ENCODE measurements at regions not wholly inside any gene's neighbourhood (a gene's known extent, or its start where the extent isn't known, plus 50 kb on each side); places are given as distances from the start of the nearest gene placed in this dataset.
"Not testable (repeated sequence)": the region's sequence is repeated elsewhere in the genome, so short reads cannot be mapped to it uniquely, and the experiment has no call there.

DNA sequence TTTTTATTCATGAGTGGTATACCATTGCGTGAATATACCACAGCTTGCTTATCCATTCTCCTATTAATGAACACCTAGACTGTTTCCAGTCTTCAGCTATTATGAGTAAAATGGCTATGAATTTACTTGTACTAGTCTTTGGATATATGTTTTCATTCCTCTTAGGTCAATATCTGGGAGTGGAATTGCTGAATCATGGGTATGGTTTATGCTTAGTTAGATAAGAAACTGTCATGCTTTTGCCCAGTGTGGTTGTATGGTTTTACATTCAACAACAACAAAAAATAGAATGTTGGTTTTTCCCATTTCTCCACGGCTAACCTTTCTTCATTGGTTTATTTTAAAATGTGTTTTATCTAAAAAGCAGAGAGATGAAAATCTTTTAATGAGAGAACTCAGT, 308.3 kb downstream of the PHF14 start:
- no peak for ATAC-seq
- TF ChIP-seq ZNF70 (CRISPR knock-in tag; IDR thresholded peaks at IDR 0.05) (no peak), ZFP30 (CRISPR knock-in tag; IDR thresholded peaks at IDR 0.05) (no peak), SNAI2 (CRISPR knock-in tag; IDR thresholded peaks at IDR 0.05) (no peak), OSR1 (CRISPR knock-in tag; IDR thresholded peaks at IDR 0.05) (no peak)

DNA sequence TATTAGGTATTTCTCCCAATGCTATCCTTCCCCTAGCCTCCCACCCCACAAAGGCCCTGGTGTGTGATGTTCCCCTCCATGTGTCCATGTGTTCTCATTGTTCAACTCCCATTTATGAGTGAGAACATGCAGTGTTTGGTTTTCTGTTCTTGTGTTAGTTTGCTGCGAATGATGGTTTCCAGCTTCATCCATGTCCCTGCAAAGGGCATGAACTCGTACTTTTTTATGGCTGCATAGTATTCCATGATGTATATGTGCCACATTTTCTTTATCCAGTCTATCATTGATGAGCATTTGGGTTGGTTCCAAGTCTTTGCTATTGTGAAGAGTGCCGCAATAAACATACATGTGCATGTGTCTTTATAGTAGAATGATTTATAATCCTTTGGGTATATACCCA, 309.9 kb downstream of the PHF14 start:
- not testable (repeated sequence) for ATAC-seq

DNA sequence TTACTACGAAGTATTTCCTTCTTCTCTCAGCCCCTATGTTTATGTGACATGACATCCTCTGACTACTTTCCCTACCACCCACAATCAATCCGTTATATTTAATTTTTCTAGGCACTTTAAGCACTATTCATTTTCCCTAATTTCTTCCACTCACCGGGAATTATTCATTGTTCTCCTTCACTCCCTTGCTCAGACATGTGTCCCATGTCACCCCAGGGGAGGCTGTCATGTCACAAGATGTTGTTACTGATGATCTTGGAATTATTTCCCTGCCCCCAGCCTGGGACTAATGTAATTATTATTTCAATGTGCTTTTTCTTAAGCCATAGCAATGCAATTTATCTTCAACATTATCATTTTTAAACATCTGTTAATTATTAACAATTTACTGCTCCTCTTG, 317.2 kb downstream of the PHF14 start:
- ATAC-seq: no peak
- no peak for TF ChIP-seq ZC3H10 (CRISPR knock-in tag; IDR thresholded peaks at IDR 0.05)
- no peak for TF ChIP-seq BACH2 (CRISPR knock-in tag; IDR thresholded peaks at IDR 0.05; ENCODE audit: borderline replicate concordance)
- no peak for TF ChIP-seq SNAI2 (CRISPR knock-in tag; IDR thresholded peaks at IDR 0.05)
- no peak for TF ChIP-seq TOX (CRISPR knock-in tag; IDR thresholded peaks at IDR 0.05; ENCODE audit: borderline replicate concordance)

DNA sequence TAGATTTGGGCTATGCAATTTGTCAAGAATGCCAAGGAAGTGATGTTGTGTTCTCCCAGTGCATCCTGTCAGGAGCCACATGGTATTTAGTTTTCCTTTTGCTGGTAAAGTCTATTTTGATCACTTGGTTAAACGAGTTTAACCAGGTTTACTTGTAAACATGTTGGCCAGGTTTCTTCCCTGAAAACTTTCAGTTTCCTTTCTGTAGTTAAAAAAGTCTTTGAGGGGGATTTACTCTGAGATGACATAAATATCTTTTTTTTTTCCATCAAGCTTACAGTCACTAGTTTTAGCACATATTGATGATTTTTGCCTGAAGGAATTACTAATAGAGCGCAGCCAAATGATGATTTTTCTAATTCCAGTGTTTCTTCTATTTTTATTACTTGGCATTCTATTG, 320.5 kb downstream of the PHF14 start:
- TF ChIP-seq, protein P1, sequence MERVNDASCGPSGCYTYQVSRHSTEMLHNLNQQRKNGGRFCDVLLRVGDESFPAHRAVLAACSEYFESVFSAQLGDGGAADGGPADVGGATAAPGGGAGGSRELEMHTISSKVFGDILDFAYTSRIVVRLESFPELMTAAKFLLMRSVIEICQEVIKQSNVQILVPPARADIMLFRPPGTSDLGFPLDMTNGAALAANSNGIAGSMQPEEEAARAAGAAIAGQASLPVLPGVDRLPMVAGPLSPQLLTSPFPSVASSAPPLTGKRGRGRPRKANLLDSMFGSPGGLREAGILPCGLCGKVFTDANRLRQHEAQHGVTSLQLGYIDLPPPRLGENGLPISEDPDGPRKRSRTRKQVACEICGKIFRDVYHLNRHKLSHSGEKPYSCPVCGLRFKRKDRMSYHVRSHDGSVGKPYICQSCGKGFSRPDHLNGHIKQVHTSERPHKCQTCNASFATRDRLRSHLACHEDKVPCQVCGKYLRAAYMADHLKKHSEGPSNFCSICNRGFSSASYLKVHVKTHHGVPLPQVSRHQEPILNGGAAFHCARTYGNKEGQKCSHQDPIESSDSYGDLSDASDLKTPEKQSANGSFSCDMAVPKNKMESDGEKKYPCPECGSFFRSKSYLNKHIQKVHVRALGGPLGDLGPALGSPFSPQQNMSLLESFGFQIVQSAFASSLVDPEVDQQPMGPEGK (CRISPR knock-in tag; IDR thresholded peaks at IDR 0.05; ENCODE audit: borderline replicate concordance): no peak
- TF ChIP-seq BACH2 (CRISPR knock-in tag; IDR thresholded peaks at IDR 0.05; ENCODE audit: borderline replicate concordance): no peak
- TF ChIP-seq TCF4 (CRISPR knock-in tag; IDR thresholded peaks at IDR 0.05; ENCODE audit: borderline replicate concordance): no peak
- no peak for TF ChIP-seq ISL1 (CRISPR knock-in tag; IDR thresholded peaks at IDR 0.05)
- TF ChIP-seq SNAI2 (CRISPR knock-in tag; IDR thresholded peaks at IDR 0.05): no peak
- TF ChIP-seq ESRRG (CRISPR knock-in tag; IDR thresholded peaks at IDR 0.05): no peak
- TF ChIP-seq, protein P2, sequence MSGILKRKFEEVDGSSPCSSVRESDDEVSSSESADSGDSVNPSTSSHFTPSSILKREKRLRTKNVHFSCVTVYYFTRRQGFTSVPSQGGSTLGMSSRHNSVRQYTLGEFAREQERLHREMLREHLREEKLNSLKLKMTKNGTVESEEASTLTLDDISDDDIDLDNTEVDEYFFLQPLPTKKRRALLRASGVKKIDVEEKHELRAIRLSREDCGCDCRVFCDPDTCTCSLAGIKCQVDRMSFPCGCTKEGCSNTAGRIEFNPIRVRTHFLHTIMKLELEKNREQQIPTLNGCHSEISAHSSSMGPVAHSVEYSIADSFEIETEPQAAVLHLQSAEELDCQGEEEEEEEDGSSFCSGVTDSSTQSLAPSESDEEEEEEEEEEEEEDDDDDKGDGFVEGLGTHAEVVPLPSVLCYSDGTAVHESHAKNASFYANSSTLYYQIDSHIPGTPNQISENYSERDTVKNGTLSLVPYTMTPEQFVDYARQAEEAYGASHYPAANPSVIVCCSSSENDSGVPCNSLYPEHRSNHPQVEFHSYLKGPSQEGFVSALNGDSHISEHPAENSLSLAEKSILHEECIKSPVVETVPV (CRISPR knock-in tag; IDR thresholded peaks at IDR 0.05): no peak
- TF ChIP-seq PPARA (CRISPR knock-in tag; IDR thresholded peaks at IDR 0.05; ENCODE audit: borderline replicate concordance): no peak
- TF ChIP-seq ZFP30 (CRISPR knock-in tag; IDR thresholded peaks at IDR 0.05): no peak
- no peak for ATAC-seq

DNA sequence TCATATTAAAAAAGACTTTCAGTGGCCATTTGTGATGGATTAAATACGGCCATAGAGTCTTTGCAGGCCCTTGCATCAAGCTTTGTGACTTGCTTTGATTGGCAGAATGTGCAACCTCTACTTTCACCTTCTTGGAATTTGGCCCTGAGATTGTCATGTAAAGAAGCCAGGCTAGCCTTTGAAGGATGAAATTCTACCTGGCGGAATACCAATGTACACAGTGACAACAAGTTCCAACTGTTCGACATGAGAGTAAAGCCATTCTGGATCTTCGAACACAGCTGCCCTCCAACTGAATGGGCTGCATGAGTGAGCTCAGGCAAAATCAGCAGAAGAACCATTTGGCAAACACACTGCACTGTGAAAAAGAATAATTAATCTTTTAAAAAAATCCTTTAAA, 321.3 kb downstream of the PHF14 start:
- TF ChIP-seq TOX (CRISPR knock-in tag; IDR thresholded peaks at IDR 0.05; ENCODE audit: borderline replicate concordance) (no peak), ZNF8 (CRISPR knock-in tag; IDR thresholded peaks at IDR 0.05) (no peak), ZNF565 (CRISPR knock-in tag; conservative IDR thresholded peaks at IDR 0.05; ENCODE audit: low read depth) (no peak), ZNF70 (CRISPR knock-in tag; IDR thresholded peaks at IDR 0.05) (no peak), PPARA (CRISPR knock-in tag; IDR thresholded peaks at IDR 0.05; ENCODE audit: borderline replicate concordance) (no peak), SNAI2 (CRISPR knock-in tag; IDR thresholded peaks at IDR 0.05) (no peak), ESRRG (CRISPR knock-in tag; IDR thresholded peaks at IDR 0.05) (no peak), ZFP30 (CRISPR knock-in tag; IDR thresholded peaks at IDR 0.05) (no peak)
- TF ChIP-seq, protein P2 (CRISPR knock-in tag; IDR thresholded peaks at IDR 0.05): no peak
- TF ChIP-seq, protein P1 (CRISPR knock-in tag; IDR thresholded peaks at IDR 0.05; ENCODE audit: borderline replicate concordance): no peak
- TF ChIP-seq, protein P3, sequence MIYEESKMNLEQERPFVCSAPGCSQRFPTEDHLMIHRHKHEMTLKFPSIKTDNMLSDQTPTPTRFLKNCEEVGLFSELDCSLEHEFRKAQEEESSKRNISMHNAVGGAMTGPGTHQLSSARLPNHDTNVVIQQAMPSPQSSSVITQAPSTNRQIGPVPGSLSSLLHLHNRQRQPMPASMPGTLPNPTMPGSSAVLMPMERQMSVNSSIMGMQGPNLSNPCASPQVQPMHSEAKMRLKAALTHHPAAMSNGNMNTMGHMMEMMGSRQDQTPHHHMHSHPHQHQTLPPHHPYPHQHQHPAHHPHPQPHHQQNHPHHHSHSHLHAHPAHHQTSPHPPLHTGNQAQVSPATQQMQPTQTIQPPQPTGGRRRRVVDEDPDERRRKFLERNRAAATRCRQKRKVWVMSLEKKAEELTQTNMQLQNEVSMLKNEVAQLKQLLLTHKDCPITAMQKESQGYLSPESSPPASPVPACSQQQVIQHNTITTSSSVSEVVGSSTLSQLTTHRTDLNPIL (CRISPR knock-in tag; IDR thresholded peaks at IDR 0.05; ENCODE audit: low read depth): no peak
- TF ChIP-seq, protein P4, sequence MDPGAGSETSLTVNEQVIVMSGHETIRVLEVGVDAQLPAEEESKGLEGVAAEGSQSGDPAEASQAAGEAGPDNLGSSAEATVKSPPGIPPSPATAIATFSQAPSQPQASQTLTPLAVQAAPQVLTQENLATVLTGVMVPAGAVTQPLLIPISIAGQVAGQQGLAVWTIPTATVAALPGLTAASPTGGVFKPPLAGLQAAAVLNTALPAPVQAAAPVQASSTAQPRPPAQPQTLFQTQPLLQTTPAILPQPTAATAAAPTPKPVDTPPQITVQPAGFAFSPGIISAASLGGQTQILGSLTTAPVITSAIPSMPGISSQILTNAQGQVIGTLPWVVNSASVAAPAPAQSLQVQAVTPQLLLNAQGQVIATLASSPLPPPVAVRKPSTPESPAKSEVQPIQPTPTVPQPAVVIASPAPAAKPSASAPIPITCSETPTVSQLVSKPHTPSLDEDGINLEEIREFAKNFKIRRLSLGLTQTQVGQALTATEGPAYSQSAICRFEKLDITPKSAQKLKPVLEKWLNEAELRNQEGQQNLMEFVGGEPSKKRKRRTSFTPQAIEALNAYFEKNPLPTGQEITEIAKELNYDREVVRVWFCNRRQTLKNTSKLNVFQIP (CRISPR knock-in tag; IDR thresholded peaks at IDR 0.05; ENCODE audit: borderline replicate concordance, low read depth): no peak

More for the DNA sequence above, 321.3 kb downstream of the PHF14 start:
- no peak for ATAC-seq

Measured in SK-N-SH treated with all-trans-retinoic acid at 6 μM for 48 hours (cell line).